ENCODE measurements at regions not wholly inside any gene's neighbourhood (a gene's known extent, or its start where the extent isn't known, plus 50 kb on each side); places are given as distances from the start of the nearest gene placed in this dataset.

DNA sequence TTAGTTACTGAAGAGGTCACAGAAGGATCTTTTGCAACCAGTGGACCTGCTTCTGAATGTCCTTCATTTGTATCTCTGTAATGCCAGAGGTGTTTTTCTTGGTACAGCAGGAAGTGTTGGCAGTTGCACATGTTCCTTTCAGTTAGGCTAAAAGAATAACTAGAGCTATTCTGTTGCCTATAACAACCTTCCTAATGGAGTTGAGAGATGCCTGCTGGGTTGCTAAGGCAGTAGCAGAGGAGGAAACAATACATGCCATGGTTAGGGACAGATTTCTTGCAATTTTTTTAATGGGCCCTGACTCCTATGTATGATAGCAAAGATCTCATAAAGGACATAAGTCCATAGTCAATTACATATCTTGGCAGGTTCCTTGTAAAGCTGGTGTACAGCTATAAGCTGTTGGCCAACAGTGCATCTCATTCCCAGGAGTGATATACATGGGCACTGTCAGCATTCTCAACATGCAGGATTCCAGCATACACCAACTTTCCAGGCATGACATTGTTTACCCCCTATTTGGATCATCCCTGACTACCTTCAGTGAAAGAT is 556.6 kb downstream of the CCER1 start:
- DNase-seq (ENCODE audit: low spot score) = no peak

DNA sequence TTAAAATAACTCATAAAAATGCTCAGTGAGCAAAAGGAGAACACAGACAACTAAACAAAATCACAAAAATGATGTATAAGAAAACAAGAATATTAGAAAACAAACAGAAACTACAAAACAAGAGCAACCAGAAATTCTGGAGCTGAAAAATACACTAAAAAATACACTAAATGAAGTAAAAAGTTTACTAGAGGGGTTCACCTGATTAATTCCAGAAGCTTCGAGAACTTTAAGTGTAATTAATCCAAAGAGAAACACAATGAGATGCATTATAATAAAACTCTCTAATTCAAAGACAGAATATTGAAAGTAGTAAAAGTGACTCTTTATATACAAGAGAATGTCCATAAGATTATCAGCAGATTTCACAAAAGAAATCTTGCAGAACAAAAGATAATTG is 558.4 kb downstream of the CCER1 start:
- no peak for DNase-seq (ENCODE audit: low spot score)

DNA sequence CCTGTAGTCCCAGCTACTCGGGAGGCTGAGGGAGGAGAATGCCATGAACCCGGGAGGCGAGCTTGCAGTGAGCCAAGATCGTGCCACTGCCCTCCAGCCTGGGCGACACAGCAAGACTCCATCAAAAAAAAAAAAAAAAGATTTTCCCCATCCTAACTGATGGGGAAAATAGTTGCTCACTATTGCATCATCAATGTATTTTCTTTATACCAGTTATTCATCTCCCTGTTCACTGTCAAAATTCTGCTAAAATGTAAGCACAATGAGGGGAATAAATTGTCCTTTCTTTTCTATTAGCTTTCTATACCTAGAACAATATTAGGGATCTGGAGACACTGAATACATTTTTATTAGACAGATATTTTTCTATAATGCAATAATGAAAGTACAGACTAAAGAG is 561.3 kb downstream of the CCER1 start:
- no peak for DNase-seq (ENCODE audit: low spot score)

DNA sequence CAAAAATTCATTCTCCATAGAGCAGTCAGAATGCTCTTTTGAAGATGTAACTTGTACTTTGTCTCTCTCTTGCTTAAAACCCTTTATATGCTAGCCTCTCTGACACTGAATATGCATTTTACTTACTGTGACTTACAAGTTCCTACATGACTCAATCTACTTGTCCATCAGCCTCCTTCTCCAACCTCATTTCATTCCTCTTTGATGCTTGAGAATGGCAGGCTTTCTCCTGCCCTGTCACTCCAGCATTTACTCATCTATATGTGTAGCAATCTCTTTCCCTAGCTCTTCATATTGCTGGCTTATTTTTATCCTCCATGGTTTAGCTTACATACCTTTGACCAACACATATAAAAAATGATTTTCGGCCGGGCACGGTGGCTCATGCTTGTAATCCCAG is 561.9 kb downstream of the CCER1 start:
- DNase-seq (ENCODE audit: low spot score) = no peak

DNA sequence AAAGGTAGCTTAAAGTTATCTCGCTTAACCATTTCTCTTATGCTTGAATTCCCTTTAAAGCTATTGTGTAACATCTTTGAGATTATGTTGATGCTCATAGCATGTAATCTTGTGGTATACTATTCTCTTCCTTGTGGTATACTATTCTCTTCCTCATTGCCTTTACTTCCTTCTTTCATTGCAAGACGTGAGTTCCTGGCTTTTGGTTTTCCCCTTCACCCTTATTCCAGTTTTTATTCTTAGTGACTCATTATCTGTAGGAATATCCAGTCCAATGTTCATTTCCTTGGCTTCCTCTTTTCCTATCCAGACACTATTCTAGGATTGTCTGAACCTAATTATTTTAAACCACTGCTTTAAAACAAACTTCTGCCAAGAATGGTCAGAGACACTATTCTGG is 564.0 kb downstream of the CCER1 start:
- no peak for DNase-seq (ENCODE audit: low spot score)

DNA sequence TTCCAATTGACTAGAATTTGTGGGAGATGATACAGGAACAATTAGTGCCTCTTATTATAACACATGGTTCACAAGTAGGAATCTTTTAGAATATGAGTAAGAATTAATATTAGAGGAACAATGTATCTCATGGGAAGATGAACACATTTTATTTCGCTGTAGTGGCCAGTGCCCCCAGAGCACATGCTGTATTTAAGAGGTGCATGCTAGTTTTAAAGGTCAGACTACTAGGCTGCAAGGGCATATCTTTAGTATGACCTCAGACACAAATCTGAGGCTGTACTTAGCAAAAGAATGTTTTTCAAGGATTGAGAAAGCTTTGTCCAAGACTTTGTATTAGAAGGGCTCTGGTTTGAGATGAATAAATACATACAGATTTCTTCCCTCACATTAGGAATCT is 586.9 kb downstream of the CCER1 start:
- DNase-seq (ENCODE audit: low spot score) = no peak

DNA sequence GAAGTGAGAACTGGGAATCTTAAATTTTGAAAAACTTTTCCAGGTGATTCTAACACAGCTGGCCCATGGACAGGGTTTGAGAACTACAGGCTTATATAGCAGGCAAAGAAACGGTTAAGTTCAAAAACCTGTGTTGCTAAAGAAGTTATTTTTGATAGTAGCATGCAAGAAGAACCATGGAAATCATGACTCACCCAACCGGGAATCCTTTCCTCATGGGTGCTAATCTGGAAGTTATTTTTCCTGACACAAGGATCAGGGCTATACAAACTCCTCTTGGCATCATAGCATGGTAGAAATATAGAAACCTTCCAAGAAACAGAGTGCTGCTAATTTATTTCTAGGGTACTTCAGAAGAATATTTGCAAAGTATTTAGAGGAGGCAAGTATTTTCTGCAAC is 588.7 kb downstream of the CCER1 start:
- no peak for DNase-seq (ENCODE audit: low spot score)

DNA sequence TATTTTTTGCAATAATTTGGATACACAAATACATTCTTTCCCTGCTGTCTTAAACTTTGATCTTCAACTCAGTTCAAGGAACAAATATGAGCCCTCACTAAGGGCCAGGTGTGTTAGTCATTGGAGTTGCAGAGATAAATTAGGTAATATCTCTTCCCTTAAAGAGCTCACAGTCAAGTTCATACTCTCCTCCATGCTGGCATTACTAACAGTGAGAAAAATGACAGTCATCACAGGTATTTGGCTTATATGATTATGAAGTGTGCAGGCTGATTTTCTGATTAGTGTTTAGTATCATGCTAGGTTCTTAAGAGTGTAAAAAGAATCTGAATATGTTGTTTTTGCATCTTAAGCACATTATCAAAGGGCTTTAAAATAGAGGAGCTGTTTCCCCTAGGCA is 594.7 kb downstream of the CCER1 start:
- no peak for DNase-seq (ENCODE audit: low spot score)

DNA sequence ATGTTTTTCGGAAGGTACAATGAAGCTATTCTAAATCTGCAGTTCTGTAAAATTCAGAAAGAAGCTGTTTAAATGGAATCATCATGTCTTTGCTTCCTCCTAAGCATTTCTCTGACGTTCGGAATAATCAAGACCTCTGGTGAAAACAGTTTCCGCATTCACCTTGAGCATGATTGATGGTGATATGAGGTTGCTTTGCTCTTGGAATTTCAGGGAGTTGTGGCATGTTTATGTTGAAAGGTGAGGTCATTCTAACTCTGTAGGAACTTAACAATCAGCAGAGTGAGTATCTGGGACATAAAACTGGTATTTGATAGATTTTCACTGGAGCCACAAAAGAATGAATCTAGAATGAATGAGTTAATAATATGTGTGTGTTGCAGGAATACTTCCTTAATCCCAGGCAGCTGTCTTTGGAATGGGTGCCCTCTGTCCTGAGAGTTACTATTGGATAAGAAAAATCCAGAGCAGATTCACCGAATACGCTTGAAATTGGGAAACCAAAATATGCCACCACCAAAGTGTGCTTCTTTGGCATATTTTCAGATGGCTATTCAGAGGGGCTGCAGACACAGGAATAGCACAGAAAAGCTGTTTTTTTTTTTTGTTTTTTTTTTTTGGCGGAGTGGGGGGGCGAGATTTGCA is 599.1 kb downstream of the CCER1 start:
- DNase-seq (ENCODE audit: low spot score) = no peak

DNA sequence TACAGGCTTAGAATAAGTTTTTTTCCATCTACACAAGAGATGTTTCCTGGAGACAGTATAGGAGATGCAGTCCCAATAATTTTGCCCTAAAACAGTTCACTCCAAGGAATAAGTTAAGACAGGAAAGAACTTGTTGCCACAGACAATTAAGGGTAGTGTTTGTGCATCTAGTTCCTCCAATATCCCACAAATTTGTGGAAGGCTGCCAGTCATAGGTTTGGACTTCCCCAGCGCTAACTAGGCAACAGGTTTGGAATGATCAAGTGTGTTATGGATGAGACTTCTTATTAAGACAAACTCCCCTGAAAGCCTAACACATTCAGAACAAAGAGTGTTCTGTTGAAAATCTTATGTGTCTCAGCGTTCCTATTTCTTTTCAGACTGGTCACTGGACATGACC is 611.0 kb downstream of the CCER1 start:
- DNase-seq (ENCODE audit: low spot score) = no peak

DNA sequence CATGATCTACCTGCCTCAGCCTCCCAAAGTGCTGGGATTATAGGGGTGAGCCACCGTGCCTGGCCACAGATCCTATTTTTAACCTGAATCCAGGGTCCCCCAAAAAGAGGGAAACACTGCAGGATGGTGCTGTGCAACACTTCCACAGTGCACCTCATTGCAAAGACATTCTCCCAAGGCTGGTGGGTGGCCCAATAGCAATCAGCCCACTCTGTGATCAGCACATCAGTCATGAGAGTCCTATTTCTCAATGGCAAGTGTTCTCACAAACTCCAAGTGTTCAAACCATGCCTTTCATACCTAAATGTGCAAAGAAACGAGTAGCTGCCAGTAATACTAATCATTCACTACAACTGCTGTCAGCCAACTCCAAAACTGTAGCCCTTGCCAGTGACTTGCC is 612.9 kb downstream of the CCER1 start:
- DNase-seq (ENCODE audit: low spot score) = no peak

DNA sequence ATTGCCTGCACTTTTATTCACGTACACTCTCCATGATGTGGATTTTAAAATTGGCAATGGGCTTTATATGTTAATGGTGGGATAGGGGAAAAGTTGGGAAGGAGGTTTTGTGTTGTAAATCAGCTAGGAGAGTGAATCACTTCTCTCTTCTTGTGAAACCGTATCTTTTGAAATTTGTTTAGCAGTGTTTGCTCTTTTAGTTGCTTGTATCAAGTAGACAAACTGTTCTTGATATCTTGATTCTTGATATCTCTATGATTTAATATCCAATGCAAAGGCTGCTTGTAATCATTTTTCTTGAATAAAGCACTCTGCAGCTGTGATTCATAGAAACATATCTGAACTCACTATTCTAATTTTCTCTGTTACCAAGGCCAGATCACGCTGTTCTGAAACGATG is 615.1 kb downstream of the CCER1 start:
- DNase-seq (ENCODE audit: low spot score) = no peak

DNA sequence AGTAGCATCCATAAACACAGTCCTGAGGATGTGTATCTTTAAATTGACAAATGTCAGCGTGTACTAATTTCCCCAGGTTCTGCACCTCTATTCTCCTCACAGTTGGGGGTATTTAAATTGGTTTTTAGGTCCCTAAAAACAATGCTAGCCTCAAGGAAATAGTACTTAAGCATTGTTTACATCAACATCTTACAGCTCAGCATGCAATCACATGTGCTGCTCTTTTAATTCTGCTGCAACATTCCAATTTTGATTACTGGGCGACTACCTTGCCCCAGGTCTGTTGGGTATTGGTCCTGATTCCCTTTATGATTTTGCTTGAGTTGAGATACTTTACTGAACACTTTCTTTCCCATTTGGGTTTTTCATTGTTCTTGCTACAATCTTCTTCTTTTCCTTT is 616.6 kb downstream of the CCER1 start:
- no peak for DNase-seq (ENCODE audit: low spot score)

DNA sequence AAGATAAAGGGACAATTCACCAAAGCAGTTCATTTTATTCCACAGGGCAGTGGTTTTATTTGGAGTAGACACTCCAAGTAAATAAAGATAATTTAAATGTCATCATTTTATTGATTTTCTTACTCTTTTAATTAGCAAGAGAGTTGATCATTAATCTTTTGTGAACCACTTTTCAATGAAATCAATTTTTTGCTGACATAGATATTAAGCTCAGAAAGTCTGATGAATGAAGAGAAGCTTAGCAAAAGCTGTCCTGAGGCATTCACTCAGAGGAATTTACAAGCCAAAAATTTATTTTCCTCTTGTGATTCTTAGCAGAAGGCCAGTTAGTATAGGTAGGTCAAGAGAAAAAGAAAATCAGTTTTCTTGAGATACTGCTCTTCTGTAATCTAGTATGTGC is 618.0 kb downstream of the CCER1 start:
- no peak for DNase-seq (ENCODE audit: low spot score)

DNA sequence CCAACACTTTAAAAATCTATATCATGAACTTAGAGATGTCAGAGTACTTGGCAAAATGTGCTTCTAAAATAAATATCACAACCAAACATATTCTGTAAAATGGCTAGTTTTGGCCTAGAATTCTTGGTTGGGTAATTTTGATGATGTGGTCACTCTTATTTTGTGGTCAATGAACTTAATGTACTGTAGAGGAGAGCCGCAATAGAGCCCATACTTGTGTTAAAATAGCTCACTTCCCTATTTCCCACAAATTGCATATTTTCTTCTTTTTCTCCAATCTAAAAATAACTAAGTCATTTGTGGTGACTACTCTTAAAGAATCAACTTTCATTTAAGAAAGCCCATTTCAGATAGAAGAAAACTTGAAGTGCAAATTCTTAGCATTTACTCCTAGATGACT is 619.4 kb downstream of the CCER1 start:
- DNase-seq (ENCODE audit: low spot score) = no peak

DNA sequence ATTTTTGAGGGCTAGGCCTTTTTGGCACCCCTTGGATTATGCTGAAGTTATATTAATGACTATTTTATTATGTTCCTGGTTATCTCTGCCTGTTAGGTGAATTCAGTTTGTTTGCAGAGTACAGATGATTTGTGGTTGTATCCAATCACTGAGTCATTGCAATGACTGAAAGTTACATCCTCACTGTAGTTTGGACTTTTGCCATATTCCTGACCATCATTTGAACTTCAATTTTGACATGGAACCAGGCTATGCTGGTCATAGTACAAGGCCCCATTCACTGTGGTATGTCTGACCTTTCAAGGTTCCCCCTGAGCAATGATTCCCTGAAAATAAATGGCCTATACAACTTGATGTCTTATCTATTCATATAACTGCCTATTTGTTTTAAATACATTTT is 621.0 kb downstream of the CCER1 start:
- no peak for DNase-seq (ENCODE audit: low spot score)

DNA sequence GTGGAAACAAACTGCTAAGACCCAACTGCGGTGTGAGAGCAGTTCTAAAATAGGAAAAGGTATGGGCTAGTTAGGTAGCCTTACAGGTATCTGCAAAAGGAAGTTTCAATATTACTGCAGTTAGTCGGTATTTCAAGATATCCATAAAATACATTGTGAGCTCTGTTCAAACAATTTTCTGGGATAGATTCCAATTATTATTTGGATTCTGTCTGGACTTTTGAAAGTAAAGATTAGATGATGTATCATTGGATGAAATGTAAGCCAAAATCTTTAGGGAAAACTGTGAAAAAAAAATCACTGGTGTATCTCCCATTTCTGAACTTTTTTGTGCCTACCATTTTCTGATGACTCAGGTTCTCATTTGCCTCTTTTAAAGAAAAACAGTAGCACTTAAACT is 621.6 kb downstream of the CCER1 start:
- no peak for DNase-seq (ENCODE audit: low spot score)

DNA sequence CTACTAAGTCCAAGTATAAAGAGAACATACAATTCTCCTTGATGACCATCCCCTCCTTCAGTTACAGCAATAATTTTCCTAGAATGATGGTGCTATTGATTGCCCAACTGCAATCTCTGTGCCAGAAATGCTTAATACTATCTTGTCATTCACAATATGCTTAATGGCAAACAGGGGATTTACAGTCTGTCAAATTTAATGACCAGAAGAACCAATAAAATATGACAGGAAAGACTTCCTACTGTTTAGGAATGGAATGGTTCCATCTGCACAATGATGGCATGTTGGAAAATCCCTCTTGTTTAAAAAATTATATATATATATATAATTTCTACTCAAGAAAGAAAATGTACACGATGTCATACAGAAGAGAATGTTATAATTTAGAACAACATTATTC is 623.2 kb downstream of the CCER1 start:
- DNase-seq (ENCODE audit: low spot score) = no peak

DNA sequence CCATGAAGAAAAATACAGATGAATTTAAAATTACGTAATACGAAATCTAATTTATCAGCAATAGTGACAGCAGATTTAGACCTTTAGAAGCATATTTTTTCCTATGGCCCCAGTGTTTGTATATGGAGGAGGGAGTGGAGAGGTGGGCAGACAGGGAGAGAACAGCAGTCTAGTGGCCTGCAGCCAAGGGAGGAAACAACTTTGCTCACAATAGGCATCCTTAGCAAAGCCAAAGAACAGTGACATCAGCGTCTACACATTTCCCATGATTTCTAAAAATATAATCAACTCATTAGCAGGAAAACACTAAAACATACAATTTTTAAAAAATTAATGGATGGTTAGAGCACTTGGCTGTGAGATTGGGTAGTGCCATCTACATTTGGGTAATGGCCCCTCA is 622.6 kb upstream of the ATP2B1 start:
- DNase-seq (ENCODE audit: low spot score) = no peak

DNA sequence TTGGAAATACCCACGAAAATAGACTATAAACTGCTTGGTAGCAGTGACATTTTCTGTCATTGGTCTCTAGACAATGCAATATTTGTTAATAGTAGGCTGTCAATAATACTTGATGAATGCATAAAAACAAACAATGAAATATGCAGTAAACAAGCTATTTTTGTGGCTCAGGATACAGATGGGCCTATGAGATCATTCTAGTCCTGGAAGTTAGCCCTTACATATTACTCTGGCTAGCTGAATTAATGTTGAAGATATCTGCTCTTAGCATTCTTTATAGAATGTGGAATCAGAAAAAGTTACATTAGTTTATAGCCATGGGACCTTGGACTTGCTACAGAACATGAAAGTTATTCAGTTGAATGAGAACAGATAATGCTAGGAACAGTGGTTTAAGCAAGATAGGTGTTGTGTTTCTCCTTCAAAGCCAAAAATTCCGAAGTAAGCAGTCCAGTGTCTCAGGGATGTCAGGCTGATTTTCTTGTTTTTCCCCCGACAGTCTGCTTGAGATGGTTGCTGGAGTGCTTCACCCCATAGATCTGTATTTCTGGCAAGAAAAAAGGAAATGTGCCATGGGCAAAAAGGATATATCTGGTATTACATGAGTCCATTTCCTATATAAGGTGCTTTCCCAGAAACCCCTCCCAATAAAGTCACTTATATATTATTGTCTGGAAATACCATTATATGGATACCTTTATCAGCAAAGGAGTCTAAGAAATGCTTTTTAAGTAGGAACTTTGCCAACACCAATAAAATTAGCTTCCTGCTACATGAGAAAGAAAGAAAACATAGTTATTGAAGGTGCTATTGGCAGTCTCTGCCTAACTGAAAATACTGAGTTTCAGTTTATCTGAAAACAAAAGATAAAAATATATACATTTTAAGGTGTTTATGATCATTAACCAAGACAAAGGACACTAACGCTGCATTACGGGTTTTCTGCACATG is 619.4 kb upstream of the ATP2B1 start:
- no peak for DNase-seq (ENCODE audit: low spot score)

DNA sequence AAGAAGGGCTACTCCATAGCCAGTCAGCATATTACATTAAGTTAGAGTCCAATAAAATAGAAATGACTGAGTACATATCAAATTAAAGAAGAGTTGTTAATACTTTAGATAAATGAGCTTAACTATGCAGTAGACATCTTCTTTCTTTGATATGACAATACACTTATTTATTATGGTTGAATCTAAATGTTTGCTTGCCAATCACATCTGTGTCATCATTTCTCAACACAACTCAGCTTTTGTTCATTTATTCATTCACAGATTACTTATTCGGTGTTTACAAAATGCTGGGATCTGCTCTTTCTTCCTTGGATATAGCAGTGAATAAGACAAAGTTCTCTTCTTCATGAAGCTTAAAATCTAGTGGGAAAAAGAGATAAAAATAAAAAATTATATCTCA is 614.6 kb upstream of the ATP2B1 start:
- no peak for DNase-seq (ENCODE audit: low spot score)

DNA sequence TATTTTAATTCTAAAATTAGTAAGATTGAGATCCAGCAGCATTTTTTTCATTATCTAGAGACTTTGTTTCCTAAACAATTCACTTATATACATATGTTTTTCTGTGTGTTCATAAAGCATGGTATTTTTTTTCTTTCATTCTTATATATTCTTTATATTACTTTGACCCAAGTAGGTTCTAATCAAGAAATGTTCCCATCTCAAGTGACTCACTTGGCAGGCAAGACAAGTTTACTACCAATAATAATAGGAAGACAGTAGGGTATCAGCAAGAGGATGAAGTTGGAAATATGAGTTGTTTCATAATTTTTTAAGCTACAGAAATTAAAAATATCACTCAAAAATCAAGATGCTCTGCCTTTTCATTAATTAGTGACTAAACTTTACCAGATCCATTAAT is 613.4 kb upstream of the ATP2B1 start:
- DNase-seq (ENCODE audit: low spot score) = no peak

DNA sequence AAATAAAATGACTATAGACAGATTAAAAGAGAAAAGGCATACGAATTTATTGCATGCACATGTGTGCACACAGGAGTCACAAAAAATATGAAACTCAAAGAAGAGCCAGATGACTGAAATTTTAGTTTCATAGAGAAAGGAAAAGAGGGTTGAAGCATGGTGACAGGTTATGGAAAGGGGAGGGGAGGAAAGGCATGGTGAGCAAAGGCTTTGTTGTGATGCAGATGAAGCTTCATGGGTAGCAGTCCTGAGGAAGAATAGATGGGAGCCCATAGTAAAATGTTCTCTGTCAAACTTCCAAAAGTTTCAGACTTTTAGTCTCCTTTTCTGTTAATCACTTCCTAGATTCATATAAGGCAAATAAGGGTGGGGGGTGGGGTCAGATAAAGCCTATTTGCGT is 612.7 kb upstream of the ATP2B1 start:
- no peak for DNase-seq (ENCODE audit: low spot score)

DNA sequence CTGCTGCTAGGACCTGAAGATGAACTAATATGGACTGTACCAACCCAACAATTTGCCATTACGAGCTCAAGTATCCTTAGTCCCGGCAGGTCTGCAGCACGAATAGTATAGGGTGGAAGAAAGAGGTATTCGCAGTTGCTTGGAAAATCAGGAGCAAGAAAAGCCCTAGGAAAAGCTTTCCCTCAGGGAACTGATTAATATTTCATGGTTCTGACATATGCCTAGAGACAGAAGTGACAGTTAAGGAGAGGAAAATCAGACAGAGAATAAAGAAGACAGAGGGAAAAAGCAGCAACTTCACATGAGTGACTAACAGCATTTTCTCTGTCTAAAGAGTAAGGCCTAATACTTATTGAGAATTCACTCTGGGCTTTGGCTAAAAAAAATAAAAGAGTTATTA is 602.9 kb upstream of the ATP2B1 start:
- DNase-seq (ENCODE audit: low spot score) = no peak

Measured in HuH-7.5 (cell line).